GM18502 (cell line): ENCODE measurements at regions not wholly inside any gene's neighbourhood (a gene's known extent, or its start where the extent isn't known, plus 50 kb on each side); places are given as distances from the start of the nearest gene placed in this dataset.

ENCODE experiments used
- ATAC-seq: cut with Tn5 transposase; IDR thresholded peaks from one replicate; pipeline ENCODE4 v1.9.1; 2021; ENCODE audit warnings: mild to moderate bottlenecking; ENCODE audit not compliant: unreplicated experiment, poor library complexity

- no peak for ATAC-seq
These were observed 79.0 kb downstream of the LBH start for GRCh38 chr2:30310371-30310770.

- no peak for ATAC-seq
These were observed 79.6 kb downstream of the LBH start for GRCh38 chr2:30310955-30311354.

GRCh38 chr2:30311711-30312110, 80.4 kb downstream of the LBH start:
- ATAC-seq: no peak

- no peak for ATAC-seq
These were observed 81.6 kb downstream of the LBH start for GRCh38 chr2:30312916-30313315.

- no peak for ATAC-seq
These were observed 83.6 kb downstream of the LBH start for GRCh38 chr2:30314981-30315380.

- no peak for ATAC-seq
These were observed 84.2 kb downstream of the LBH start for GRCh38 chr2:30315391-30316063.

- ATAC-seq: no peak
These were observed 85.1 kb downstream of the LBH start for GRCh38 chr2:30316408-30316807.

GRCh38 chr2:30318987-30319782, 87.9 kb downstream of the LBH start:
- no peak for ATAC-seq

- ATAC-seq: no peak
These were observed 90.1 kb downstream of the LBH start for GRCh38 chr2:30321466-30321865.

- ATAC-seq: no peak
These were observed 92.2 kb downstream of the LBH start for GRCh38 chr2:30323499-30323898.

- no peak for ATAC-seq
These were observed 93.0 kb downstream of the LBH start for GRCh38 chr2:30324245-30324908.

- ATAC-seq: no peak
These were observed 94.4 kb downstream of the LBH start for GRCh38 chr2:30325600-30326328.

GRCh38 chr2:30326497-30326896, 95.2 kb downstream of the LBH start:
- no peak for ATAC-seq

- ATAC-seq: no peak
These were observed 99.7 kb downstream of the LBH start for GRCh38 chr2:30331038-30331437.

GRCh38 chr2:30331869-30332268, 100.5 kb downstream of the LBH start:
- no peak for ATAC-seq

- no peak for ATAC-seq
These were observed 101.6 kb downstream of the LBH start for GRCh38 chr2:30332791-30333453.

- no peak for ATAC-seq
These were observed 103.5 kb downstream of the LBH start for GRCh38 chr2:30334762-30335363.

GRCh38 chr2:30336084-30336483, 104.8 kb downstream of the LBH start:
- no peak for ATAC-seq

GRCh38 chr2:30336978-30337841, 105.9 kb downstream of the LBH start:
- ATAC-seq: peak; percentile 88
